IPS-20b (cell line): ENCODE measurements at regions not wholly inside any gene's neighbourhood (a gene's known extent, or its start where the extent isn't known, plus 50 kb on each side); places are given as distances from the start of the nearest gene placed in this dataset.
"Not testable (repeated sequence)": the region's sequence is repeated elsewhere in the genome, so short reads cannot be mapped to it uniquely, and the experiment has no call there.

Experiments used
- H3K27ac ChIP-seq: one replicate; pipeline ENCODE4 v1.5.1; 2013; ENCODE audit warnings: low read length
- H3K27me3 ChIP-seq: 2 replicates; pipeline ENCODE4 v1.6.1; 2013; ENCODE audit warnings: mild to moderate bottlenecking, low read length, inconsistent platforms; ENCODE audit not compliant: insufficient read depth
- H3K36me3 ChIP-seq: 2 replicates; pipeline ENCODE4 v1.6.1; 2013; ENCODE audit warnings: low read depth, mild to moderate bottlenecking, inconsistent platforms, low read length, moderate library complexity; ENCODE audit not compliant: insufficient read depth
- H3K4me1 ChIP-seq: 2 replicates; pipeline ENCODE4 v1.6.1; 2013; ENCODE audit warnings: mild to moderate bottlenecking, control low read depth, inconsistent platforms, low read length, moderate library complexity; ENCODE audit not compliant: insufficient read depth
- H3K4me3 ChIP-seq: 2 replicates; pipeline ENCODE4 v1.5.1; 2013; ENCODE audit warnings: mild to moderate bottlenecking, low read length, inconsistent platforms
- H3K9ac ChIP-seq: 2 replicates; pipeline ENCODE4 v1.6.1; 2013; ENCODE audit warnings: low read depth, mild to moderate bottlenecking, inconsistent platforms, low read length, moderate library complexity
- H3K9me3 ChIP-seq: 2 replicates; pipeline ENCODE4 v1.6.1; 2013; ENCODE audit warnings: mild to moderate bottlenecking, low read depth, low read length, inconsistent platforms; ENCODE audit not compliant: insufficient read depth

DNA sequence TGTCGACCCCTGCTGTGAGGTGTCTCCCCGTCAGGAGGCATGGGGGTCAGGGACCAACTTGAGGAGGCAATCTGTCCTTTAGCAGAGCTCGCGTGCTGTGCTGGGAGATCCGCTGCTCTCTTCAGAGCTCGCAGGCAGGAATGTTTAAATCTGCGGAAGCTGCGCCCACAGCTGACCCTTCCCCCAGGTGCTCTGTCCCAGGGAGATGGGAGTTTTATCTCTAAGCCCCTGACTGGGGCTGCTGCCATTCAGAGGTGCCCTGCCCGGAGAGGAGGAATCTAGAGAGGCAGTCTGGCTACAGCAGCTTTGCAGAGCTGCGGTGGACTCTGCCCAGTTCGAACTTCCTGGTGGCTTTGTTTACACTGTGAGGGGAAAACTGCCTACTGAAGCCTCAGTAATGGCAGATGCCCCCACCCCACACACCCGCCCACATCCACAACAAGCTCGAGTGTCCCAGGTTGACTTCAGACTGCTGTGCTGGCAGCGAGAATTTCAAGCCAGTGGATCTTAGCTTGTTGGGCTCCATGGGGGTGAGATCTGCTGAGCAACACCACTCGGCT lies 133.1 kb downstream of the CENPC start:
- not testable (repeated sequence) for H3K4me3 ChIP-seq, H3K9ac ChIP-seq, H3K27me3 ChIP-seq, H3K9me3 ChIP-seq, H3K4me1 ChIP-seq, H3K27ac ChIP-seq, H3K36me3 ChIP-seq

DNA sequence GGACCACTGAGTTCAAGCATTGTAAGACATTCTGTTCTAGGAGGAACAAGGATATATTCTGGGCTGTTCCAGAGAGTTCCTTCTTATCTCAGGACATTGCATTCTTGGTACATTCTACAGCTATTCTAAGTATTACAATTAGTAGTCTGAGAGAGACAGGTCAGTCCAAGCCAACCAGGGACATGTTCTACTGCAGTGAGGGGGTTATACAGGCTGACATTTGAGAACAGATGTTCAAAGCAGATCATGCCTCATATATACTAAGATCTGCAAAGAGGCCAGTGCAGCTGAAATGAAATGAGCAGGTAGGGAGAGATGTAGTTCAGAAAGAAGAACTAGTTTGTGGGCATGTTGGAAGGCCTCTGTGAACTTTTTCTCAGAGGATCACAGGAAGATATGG lies 142.0 kb downstream of the CENPC start:
- no peaks in the 10 kb centered on the region for H3K4me1 ChIP-seq
- H3K9me3 ChIP-seq, result no peaks in the 10 kb centered on the region
- H3K9ac ChIP-seq, result no peak overlapping the region
- H3K4me3 ChIP-seq, result no peak overlapping the region
- no peaks in the 10 kb centered on the region; the same call in 1 of the 2 replicates for H3K27me3 ChIP-seq
- no peaks in the 10 kb centered on the region for H3K36me3 ChIP-seq
- H3K27ac ChIP-seq, result no peak overlapping the region

DNA sequence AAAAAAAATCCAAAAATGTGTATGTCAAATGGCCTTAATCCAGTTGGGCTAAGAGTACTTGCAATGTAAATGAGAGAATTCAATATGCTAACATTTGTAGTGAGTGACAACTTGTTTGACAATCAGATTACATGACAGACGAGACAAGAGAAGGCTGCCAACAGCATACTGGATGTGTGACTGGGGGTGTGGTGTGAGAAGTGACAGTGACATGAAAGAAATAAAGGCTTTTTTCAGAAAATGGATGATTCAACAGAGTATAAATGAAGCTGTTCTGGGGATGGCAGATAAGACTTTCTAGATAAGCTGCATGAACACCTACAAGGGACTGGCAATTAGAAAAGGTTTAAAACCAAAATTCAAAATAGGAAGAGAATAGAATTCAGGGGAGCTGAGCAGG lies 143.4 kb downstream of the CENPC start:
- no peaks in the 10 kb centered on the region; the same call in 1 of the 2 replicates for H3K27me3 ChIP-seq
- no peak overlapping the region for H3K27ac ChIP-seq
- H3K9me3 ChIP-seq, result no peaks in the 10 kb centered on the region
- H3K4me3 ChIP-seq, result no peak overlapping the region
- no peaks in the 10 kb centered on the region for H3K4me1 ChIP-seq
- no peaks in the 10 kb centered on the region for H3K36me3 ChIP-seq
- H3K9ac ChIP-seq, result no peak overlapping the region

DNA sequence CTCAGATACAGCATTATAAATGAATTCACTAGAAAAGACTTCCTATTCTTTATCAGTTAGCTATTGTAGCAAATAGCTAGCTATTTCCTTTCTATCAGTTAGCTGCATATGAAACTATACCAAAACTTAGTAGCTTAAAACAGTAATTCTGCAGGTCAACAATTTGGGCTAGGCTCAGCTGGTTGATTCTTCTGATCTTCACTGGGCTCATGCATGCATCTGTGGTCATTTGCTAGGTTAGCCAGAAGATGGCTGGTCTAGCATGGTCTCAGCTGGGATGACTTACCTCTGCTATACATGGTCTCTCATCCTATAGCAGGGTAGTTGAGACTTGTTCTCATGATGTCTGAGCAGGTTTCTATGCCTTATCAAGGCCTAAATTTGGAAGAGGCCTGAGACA lies 147.4 kb downstream of the CENPC start:
- Histone ChIP-seq H3K27me3 (no peaks in the 10 kb centered on the region; the same call in 1 of the 2 replicates), H3K36me3 (no peaks in the 10 kb centered on the region), H3K27ac (no peak overlapping the region), H3K4me1 (no peaks in the 10 kb centered on the region), H3K9ac (no peak overlapping the region), H3K9me3 (no peaks in the 10 kb centered on the region), H3K4me3 (no peak overlapping the region)

DNA sequence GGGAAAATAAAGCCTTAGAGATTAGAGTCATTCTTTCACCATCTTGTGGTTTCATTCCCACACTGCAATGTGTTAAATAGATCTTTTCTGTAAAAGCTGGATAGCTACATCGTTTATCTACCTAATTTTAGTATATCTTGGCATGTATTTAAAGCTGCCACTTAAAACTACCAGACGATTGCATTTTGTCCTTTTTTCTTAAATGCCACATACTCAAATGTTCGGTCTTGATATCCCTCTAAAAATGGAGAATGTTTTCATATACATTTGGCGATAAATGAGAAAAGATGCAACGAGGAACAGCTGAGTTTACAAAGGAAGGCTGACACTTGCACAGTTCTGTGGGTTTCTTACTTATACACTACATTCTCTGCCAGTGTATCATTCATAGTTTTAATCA lies 148.3 kb downstream of the CENPC start:
- H3K27ac ChIP-seq, result no peak overlapping the region
- no peak overlapping the region for H3K9ac ChIP-seq
- H3K27me3 ChIP-seq, result no peaks in the 10 kb centered on the region
- no peak overlapping the region for H3K4me3 ChIP-seq
- no peaks in the 10 kb centered on the region for H3K36me3 ChIP-seq
- no peaks in the 10 kb centered on the region for H3K4me1 ChIP-seq
- no peaks in the 10 kb centered on the region for H3K9me3 ChIP-seq

DNA sequence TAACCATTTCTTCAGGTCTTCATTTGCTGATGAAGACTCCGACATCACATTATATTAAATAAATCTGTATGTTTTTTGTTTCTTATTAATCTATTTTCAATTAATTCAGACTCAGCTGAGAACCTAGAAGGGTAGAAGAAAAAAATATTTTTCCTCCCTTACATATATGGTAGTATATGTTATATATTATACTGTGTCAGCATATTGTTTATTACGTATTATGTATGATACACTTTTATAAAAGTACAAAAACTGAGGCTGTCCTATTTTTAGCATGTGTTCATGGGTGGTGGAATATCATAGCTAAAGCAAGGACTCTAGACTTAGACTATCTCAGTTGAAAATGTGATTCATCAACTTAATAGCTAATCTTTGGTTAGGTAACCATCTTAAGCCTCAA lies 149.3 kb downstream of the CENPC start:
- no peak overlapping the region for H3K4me3 ChIP-seq
- no peak overlapping the region for H3K9ac ChIP-seq
- no peaks in the 10 kb centered on the region for H3K9me3 ChIP-seq
- no peak overlapping the region for H3K27ac ChIP-seq
- H3K36me3 ChIP-seq, result no peaks in the 10 kb centered on the region
- no peaks in the 10 kb centered on the region for H3K27me3 ChIP-seq
- H3K4me1 ChIP-seq, result no peaks in the 10 kb centered on the region

DNA sequence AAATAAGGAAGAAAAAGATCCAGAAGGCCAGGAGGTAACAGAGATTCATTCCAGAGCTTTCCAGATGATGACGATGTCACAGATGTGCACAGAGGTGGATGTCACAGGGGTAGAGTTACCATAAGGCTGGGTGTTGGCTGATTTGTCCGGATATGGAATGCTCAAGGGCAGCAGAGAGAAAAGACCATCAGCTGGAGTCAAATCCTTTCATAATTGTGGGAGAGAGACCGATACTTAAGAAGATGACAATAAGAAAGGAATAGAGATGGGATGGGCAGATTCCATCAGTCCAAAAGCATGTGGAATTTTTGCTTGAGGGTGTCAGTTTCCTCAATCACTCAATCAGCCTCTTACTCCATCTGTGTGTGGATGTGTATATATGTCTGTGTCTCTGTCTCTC lies 150.4 kb downstream of the CENPC start:
- Histone ChIP-seq H3K36me3 (no peaks in the 10 kb centered on the region), H3K27ac (no peak overlapping the region), H3K4me3 (no peak overlapping the region), H3K4me1 (no peaks in the 10 kb centered on the region), H3K9me3 (no peaks in the 10 kb centered on the region), H3K9ac (no peak overlapping the region), H3K27me3 (no peaks in the 10 kb centered on the region)

DNA sequence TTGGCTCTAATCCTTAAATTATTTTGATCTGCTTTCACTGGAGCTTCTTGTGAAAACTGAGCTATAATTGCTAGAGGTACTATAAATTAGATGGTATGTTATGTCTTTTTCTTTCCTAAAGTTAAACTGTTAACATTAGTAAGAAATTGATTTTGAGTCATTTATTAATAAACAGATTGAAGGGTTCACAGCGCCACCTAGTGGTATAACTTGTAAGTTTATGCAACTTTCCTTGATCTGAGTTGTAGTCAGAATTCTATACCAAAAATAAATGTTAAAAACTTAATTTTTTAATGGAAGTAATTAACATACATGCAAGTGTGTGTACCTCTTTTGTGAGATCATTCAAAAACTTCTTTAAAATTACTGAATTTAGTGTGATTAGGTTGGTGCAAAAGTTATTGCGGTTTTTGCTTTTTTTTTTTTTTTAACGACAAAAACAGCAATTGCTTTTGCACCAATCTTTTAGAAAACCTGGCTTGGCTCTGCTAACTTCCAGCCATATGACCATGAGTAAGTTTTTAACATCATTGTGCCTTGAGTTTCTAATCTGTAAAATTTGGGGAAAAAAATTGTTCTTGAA lies 151.5 kb downstream of the CENPC start:
- H3K4me1 ChIP-seq, result peaks cover 3% of the 10 kb centered on the region; the same call in 1 of the 2 replicates

DNA sequence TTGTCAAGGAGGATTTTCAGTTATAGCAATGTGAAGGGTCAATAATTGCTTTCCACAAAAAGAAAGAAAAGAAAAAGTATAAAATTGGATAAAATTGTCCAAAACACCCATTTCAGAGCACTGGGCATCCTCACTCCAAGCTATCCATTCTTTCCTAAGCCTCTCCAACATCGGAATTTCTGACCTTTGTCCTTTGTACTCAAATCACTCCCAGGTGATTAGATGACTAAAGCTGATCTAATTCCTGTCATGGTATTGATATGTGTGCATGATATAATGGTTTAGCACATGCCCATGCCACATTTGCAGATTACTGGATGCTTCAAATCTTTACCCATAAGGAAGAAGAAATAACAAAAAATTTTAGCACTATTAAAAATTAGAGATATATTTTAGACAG lies 152.3 kb downstream of the CENPC start:
- Histone ChIP-seq H3K4me3 (no peak overlapping the region), H3K4me1 (peaks cover 3% of the 10 kb centered on the region; the same call in 1 of the 2 replicates), H3K9me3 (no peaks in the 10 kb centered on the region), H3K27me3 (no peaks in the 10 kb centered on the region), H3K9ac (no peak overlapping the region), H3K27ac (no peak overlapping the region), H3K36me3 (no peaks in the 10 kb centered on the region)

More for the DNA sequence above, 151.5 kb downstream of the CENPC start:
- no peaks in the 10 kb centered on the region for H3K9me3 ChIP-seq
- H3K4me3 ChIP-seq, result no peak overlapping the region
- H3K36me3 ChIP-seq, result no peaks in the 10 kb centered on the region
- no peak overlapping the region for H3K9ac ChIP-seq
- no peaks in the 10 kb centered on the region for H3K27me3 ChIP-seq
- H3K27ac ChIP-seq, result no peak overlapping the region

DNA sequence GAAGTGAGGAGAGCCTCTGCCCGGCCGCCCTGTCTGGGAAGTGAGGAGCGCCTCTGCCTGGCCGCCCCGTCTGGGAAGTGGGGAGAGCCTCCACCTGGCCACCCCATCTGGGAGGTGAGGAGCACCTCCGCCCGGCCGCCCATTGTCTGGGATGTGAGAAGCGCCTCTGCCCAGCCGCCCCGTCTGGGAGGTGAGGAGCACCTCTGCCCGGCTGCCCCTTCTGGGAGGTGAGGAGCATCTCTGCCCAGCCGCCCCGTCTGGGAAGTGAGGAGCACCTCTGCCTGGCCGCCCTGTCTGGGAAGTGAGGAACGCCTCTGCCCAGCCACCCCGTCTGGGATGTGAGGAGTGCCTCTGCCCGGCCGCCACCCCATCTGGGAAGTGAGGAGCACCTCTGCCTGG lies 163.9 kb downstream of the CENPC start:
- not testable (repeated sequence) for H3K4me1 ChIP-seq, H3K9me3 ChIP-seq, H3K27ac ChIP-seq, H3K9ac ChIP-seq, H3K27me3 ChIP-seq, H3K36me3 ChIP-seq, H3K4me3 ChIP-seq

DNA sequence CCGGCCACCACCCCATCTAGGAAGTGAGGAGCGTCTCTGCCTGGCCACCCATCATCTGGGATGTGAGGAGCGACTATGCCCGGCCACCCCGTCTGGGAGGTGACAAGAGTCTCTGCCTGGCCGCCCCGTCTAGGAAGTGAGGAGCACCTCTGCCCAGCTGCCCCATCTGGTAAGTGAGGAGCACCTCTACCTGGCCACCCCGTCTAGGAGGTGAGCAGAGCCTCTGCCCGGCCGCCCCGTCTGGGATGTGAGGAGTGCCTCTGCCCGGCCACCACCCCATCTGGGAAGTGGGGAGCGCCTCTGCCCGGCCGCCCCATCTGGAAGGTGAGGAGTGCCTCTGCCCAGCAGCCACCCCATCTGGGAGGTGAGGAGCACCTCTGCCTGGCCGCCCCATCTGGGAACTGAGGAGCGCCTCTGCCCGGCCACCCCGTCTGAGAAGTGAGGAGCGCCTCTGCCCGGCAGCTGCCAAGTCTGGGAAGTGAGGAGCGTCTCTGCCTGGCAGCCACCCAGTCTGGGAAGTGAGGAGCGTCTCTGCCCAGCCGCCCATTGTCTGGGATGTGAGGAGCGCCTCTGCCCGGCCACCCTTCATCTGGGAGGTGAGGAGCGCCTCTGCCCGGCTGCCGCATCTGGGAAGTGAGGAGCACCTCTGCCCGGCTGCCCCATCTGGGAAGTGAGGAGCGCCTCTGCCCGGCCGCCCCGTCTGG lies 164.4 kb downstream of the CENPC start:
- H3K36me3 ChIP-seq, H3K4me1 ChIP-seq, H3K9me3 ChIP-seq, H3K27ac ChIP-seq, H3K4me3 ChIP-seq, H3K9ac ChIP-seq, H3K27me3 ChIP-seq: not testable (repeated sequence)

DNA sequence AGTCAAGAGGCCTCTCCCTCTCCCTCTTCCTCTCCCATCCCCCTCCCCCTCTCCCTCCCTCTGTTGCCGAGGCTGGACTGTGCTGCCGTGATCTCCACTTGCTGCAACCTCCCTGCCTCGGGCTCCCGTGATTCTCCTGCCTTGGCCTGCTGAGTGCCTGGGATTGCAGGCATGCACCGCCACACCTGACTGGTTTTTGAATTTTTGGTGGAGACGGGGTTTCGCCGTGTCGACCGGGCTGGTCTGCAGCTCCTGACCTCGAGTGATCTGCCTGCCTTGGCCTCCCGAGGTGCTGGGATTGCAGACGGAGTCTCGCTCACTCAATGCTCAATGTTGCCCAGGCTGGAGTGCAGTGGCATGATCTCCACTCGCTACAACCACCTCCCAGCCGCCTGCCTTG lies 165.1 kb downstream of the CENPC start:
- no peaks in the 10 kb centered on the region for H3K36me3 ChIP-seq
- H3K9ac ChIP-seq, result no peak overlapping the region
- no peaks in the 10 kb centered on the region for H3K27me3 ChIP-seq
- no peaks in the 10 kb centered on the region for H3K9me3 ChIP-seq
- H3K27ac ChIP-seq, result no peak overlapping the region
- no peak overlapping the region for H3K4me3 ChIP-seq
- no peaks in the 10 kb centered on the region for H3K4me1 ChIP-seq
